T-cell (primary cell): ENCODE measurements at regions not wholly inside any gene's neighbourhood (a gene's known extent, or its start where the extent isn't known, plus 50 kb on each side); places are given as distances from the start of the nearest gene placed in this dataset.
"Not testable (repeated sequence)": the region's sequence is repeated elsewhere in the genome, so short reads cannot be mapped to it uniquely, and the experiment has no call there.

Experiments used
- ATAC-seq, 4 experiments: fragments of 200-7000 bp in 3 of 4; fragments of 150-1000 bp in 1 of 4; cut with Tn5 transposase; replicated peaks in 1 of 4; 1 replicate in 3 of 4; 2 replicates in 1 of 4; pipeline ENCODE4 v1.10.0; 2021; ENCODE audit warnings: moderate library complexity in 3 of 4, mild to moderate bottlenecking in 2 of 4, moderate number of reproducible peaks in 1 of 4
- CTCF ChIA-PET, 2 donors: fragments of 300-600 bp; sonication (Branson Sonifier 250); formaldehyde crosslinking; loops; one replicate each; lab custom pipeline; 2022; ENCODE audit warnings: antibody characterized with exemption in 2 of 2; lab: Charles Lee
- POLR2A ChIA-PET, 2 donors: fragments of 300-600 bp; sonication (Branson Sonifier 250); formaldehyde crosslinking; loops; one replicate each; lab custom pipeline; 2022; ENCODE audit warnings: antibody characterized with exemption in 2 of 2; lab: Charles Lee
- DNase-seq, 35 experiments: peaks; one replicate each; pipeline versions ENCODE4 v3.0.0 to v3.0.0-alpha.2; 2013 to 2023
- H3K27ac ChIP-seq: one replicate; pipeline ENCODE4 v1.5.1; 2013; ENCODE audit warnings: low read length
- H3K27me3 ChIP-seq, 2 experiments: replicated peaks in 1 of 2; 1 replicate in 1 of 2; 2 replicates in 1 of 2; pipeline versions ENCODE4 v1.6.1 to v1.7.0; 2013; ENCODE audit warnings: low read length in 1 of 2, mixed read lengths in 1 of 2; ENCODE audit not compliant: control insufficient read depth in 2 of 2, insufficient read depth in 2 of 2; ENCODE audit errors: extremely low read depth in 1 of 2
- H3K36me3 ChIP-seq, 2 donors: 1 replicate in 1 of 2; 2 replicates in 1 of 2; pipeline versions ENCODE4 v1.6.1 to v1.7.0; 2013; ENCODE audit warnings: low read length in 1 of 2; ENCODE audit not compliant: control insufficient read depth in 2 of 2, insufficient read depth in 1 of 2; ENCODE audit errors: extremely low read depth in 1 of 2
- H3K4me1 ChIP-seq, 2 experiments: 1 replicate in 1 of 2; 2 replicates in 1 of 2; pipeline versions ENCODE4 v1.6.1 to v1.7.0; 2013; ENCODE audit warnings: low read length in 2 of 2, mixed read lengths in 1 of 2; ENCODE audit not compliant: insufficient read depth in 2 of 2, control insufficient read depth in 1 of 2; ENCODE audit errors: extremely low read depth in 1 of 2
- H3K4me3 ChIP-seq, 2 donors: 1 replicate in 1 of 2; 2 replicates in 1 of 2; pipeline versions ENCODE4 v1.5.1 to v1.7.0; 2013; ENCODE audit warnings: mild to moderate bottlenecking in 2 of 2, low read length in 1 of 2, moderate library complexity in 1 of 2; ENCODE audit not compliant: control insufficient read depth in 1 of 2; ENCODE audit errors: extremely low read depth in 1 of 2
- H3K9me3 ChIP-seq: 2 replicates; pipeline ENCODE4 v1.7.0; 2013
- H3K27ac Mint-ChIP-seq, 2 donors: one replicate each; pipeline ENCODE4 v1.8.0; 2020 to 2021; ENCODE audit warnings: mild to moderate bottlenecking in 2 of 2, mixed read lengths in 2 of 2
- H3K27me3 Mint-ChIP-seq, 2 donors: one replicate each; pipeline ENCODE4 v1.8.0; 2021 to 2022; ENCODE audit warnings: mixed read lengths in 2 of 2
- H3K36me3 Mint-ChIP-seq: one replicate; pipeline ENCODE4 v1.8.0; 2021; ENCODE audit warnings: mixed read lengths
- H3K4me1 Mint-ChIP-seq, 3 donors: one replicate each; pipeline ENCODE4 v1.8.0; 2020 to 2022; ENCODE audit warnings: mixed read lengths in 3 of 3, mild to moderate bottlenecking in 1 of 3
- H3K4me3 Mint-ChIP-seq, 3 donors: one replicate each; pipeline ENCODE4 v1.8.0; 2020 to 2022; ENCODE audit warnings: mild to moderate bottlenecking in 3 of 3, mixed read lengths in 3 of 3, moderate library complexity in 3 of 3
- H3K9me3 Mint-ChIP-seq, 3 donors: one replicate each; pipeline ENCODE4 v1.8.0; 2020 to 2022; ENCODE audit warnings: mixed read lengths in 3 of 3
- WGBS: methylation state at CpG from one replicate; pipeline ENCODE4 v1.1.5; 2013; ENCODE audit warnings: missing lambda C conversion rate; ENCODE audit not compliant: insufficient coverage; 5-methylcytosine and 5-hydroxymethylcytosine counted together

- H3K27me3 Mint-ChIP-seq: peaks cover 16 to 27% of the 10 kb centered on the region in 2 donors
- H3K36me3 Mint-ChIP-seq, H3K4me1 ChIP-seq, H3K27ac Mint-ChIP-seq, H3K4me3 Mint-ChIP-seq, H3K27me3 ChIP-seq, ATAC-seq, H3K4me1 Mint-ChIP-seq, H3K36me3 ChIP-seq, H3K9me3 Mint-ChIP-seq, H3K9me3 ChIP-seq, CTCF ChIA-PET, H3K27ac ChIP-seq, H3K4me3 ChIP-seq, DNase-seq, POLR2A ChIA-PET: not testable (repeated sequence)
- no CpG with 5 or more reads among the region's 50 CpGs for WGBS
These were observed 78.2 kb downstream of the MAT2B start for GRCh38 chr5:163583491-163584153.

- POLR2A ChIA-PET: no interaction called here
- WGBS: no CpG with 5 or more reads among the region's 1 CpG
These were observed 79.8 kb downstream of the MAT2B start for GRCh38 chr5:163585206-163585605.

GRCh38 chr5:163586531-163586956, 81.1 kb downstream of the MAT2B start:
- ChIA-PET CTCF (no interaction called here), POLR2A (no interaction called here)
- no peak overlapping the region for H3K27ac Mint-ChIP-seq
- H3K27me3 ChIP-seq: peaks cover 0 to 3% of the 10 kb centered on the region in 2 experiments
- no peak overlapping the region for H3K4me3 Mint-ChIP-seq
- no peak for ATAC-seq
- no peak overlapping the region for H3K4me3 ChIP-seq
- no peak overlapping the region for H3K27ac ChIP-seq
- H3K27me3 Mint-ChIP-seq: peaks cover 5 to 14% of the 10 kb centered on the region in 2 donors
- no CpG with 5 or more reads among the region's 2 CpGs for WGBS
- H3K4me1 ChIP-seq: no peaks in the 10 kb centered on the region
- H3K36me3 Mint-ChIP-seq: no peaks in the 10 kb centered on the region
- no peaks in the 10 kb centered on the region for H3K36me3 ChIP-seq
- H3K9me3 ChIP-seq: no peaks in the 10 kb centered on the region
- DNase-seq: no peak
- no peaks in the 10 kb centered on the region for H3K9me3 Mint-ChIP-seq
- no peaks in the 10 kb centered on the region for H3K4me1 Mint-ChIP-seq

More at GRCh38 chr5:163585206-163585605, 79.8 kb downstream of the MAT2B start:
- Histone ChIP-seq H3K4me1 (no peaks in the 10 kb centered on the region), H3K4me3 (no peak overlapping the region), H3K36me3 (no peaks in the 10 kb centered on the region), H3K27ac (no peak overlapping the region), H3K9me3 (no peaks in the 10 kb centered on the region), H3K27me3 (peaks cover 0 to 3% of the 10 kb centered on the region in 2 experiments)
- H3K27ac Mint-ChIP-seq: no peak overlapping the region
- DNase-seq: no peak
- no peaks in the 10 kb centered on the region for H3K4me1 Mint-ChIP-seq
- peaks cover 12 to 22% of the 10 kb centered on the region in 2 donors for H3K27me3 Mint-ChIP-seq
- no peaks in the 10 kb centered on the region for H3K36me3 Mint-ChIP-seq
- ATAC-seq: no peak
- H3K9me3 Mint-ChIP-seq: no peaks in the 10 kb centered on the region
- H3K4me3 Mint-ChIP-seq: no peak overlapping the region
- CTCF ChIA-PET: no interaction called here

- no peak for DNase-seq
- H3K9me3 ChIP-seq: no peaks in the 10 kb centered on the region
- H3K4me3 ChIP-seq: no peak overlapping the region
- ChIA-PET CTCF (no interaction called here), POLR2A (no interaction called here)
- no peaks in the 10 kb centered on the region for H3K4me1 ChIP-seq
- no peak for ATAC-seq
- Mint-ChIP-seq H3K36me3 (no peaks in the 10 kb centered on the region), H3K4me1 (no peaks in the 10 kb centered on the region), H3K27ac (no peak overlapping the region), H3K27me3 (peaks cover 6 to 10% of the 10 kb centered on the region in 2 donors), H3K4me3 (no peak overlapping the region), H3K9me3 (no peaks in the 10 kb centered on the region)
- no peaks in the 10 kb centered on the region for H3K27me3 ChIP-seq
- H3K36me3 ChIP-seq: no peaks in the 10 kb centered on the region
- no CpG with 5 or more reads among the region's 3 CpGs for WGBS
- H3K27ac ChIP-seq: no peak overlapping the region
These were observed 89.5 kb downstream of the MAT2B start for GRCh38 chr5:163594951-163595350.

- ATAC-seq (no peak), DNase-seq (no peak)
- Histone ChIP-seq H3K9me3 (no peaks in the 10 kb centered on the region), H3K27ac (no peak overlapping the region), H3K27me3 (no peaks in the 10 kb centered on the region), H3K36me3 (no peaks in the 10 kb centered on the region), H3K4me3 (no peak overlapping the region), H3K4me1 (no peaks in the 10 kb centered on the region)
- WGBS: 48% methylated on average over 2 of the region's 6 CpGs
- Mint-ChIP-seq H3K36me3 (no peaks in the 10 kb centered on the region), H3K4me3 (no peak overlapping the region), H3K27ac (no peak overlapping the region), H3K4me1 (no peaks in the 10 kb centered on the region), H3K27me3 (peaks cover 11 to 17% of the 10 kb centered on the region in 2 donors), H3K9me3 (no peaks in the 10 kb centered on the region)
- ChIA-PET POLR2A (no interaction called here), CTCF (interaction anchor here in 1 of 2 donors (0.9 kb wide), 1 partner anchor 10 kb away, joined by 3 read pairs; no protein-coding TSS in a partner anchor)
These were observed 90.7 kb downstream of the MAT2B start for GRCh38 chr5:163595932-163596607.

- H3K9me3 ChIP-seq: no peaks in the 10 kb centered on the region
- no peaks in the 10 kb centered on the region for H3K36me3 ChIP-seq
- no peaks in the 10 kb centered on the region for H3K27me3 ChIP-seq
- ATAC-seq (no peak), DNase-seq (no peak)
- ChIA-PET CTCF (interaction anchor here in 1 of 2 donors (0.5 kb wide), 1 partner anchor 8 kb away, joined by 3 read pairs; no protein-coding TSS in a partner anchor), POLR2A (no interaction called here)
- WGBS: 60% methylated on average over 1 of the region's 5 CpGs
- H3K9me3 Mint-ChIP-seq: no peaks in the 10 kb centered on the region
- H3K36me3 Mint-ChIP-seq: no peaks in the 10 kb centered on the region
- no peaks in the 10 kb centered on the region for H3K4me1 ChIP-seq
- no peak overlapping the region for H3K27ac ChIP-seq
- H3K4me1 Mint-ChIP-seq: no peaks in the 10 kb centered on the region
- no peak overlapping the region for H3K27ac Mint-ChIP-seq
- H3K27me3 Mint-ChIP-seq: peaks cover 11 to 24% of the 10 kb centered on the region in 2 donors
- no peak overlapping the region for H3K4me3 Mint-ChIP-seq
- H3K4me3 ChIP-seq: no peak overlapping the region
These were observed 91.3 kb downstream of the MAT2B start for GRCh38 chr5:163596608-163597315.
